Left kidney (tissue), 1 donor: ENCODE measurements at regions not wholly inside any gene's neighbourhood (a gene's known extent, or its start where the extent isn't known, plus 50 kb on each side); places are given as distances from the start of the nearest gene placed in this dataset.
A peak's percentile ranks its signal among the peaks of the same experiment; 100 is the strongest.
"Not testable (repeated sequence)": the region's sequence is repeated elsewhere in the genome, so short reads cannot be mapped to it uniquely, and the experiment has no call there.

Experiments used
- DNase-seq: peaks from one replicate; pipeline ENCODE4 v3.0.0-alpha.2; 2013

DNA sequence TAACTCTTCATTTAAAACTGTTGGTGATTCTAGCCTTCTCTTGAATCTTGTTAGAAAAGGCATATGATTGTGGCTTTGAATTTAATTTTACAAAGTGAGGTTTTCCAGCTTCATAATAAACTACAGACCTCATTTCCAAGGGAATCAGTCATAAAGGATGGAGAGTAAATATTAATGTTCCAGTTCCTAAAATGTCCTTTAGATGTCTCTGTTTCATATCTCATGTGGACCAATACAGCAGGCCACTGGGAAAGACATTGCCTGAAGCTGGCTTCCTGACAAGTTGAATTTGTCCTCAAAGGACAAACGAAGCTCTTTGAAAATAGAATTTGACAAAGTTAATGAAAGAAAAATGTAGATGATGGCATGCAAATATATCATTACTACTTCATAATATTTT is 125.4 kb downstream of the ZNF330 start:
- peak; percentile 54 for DNase-seq

DNA sequence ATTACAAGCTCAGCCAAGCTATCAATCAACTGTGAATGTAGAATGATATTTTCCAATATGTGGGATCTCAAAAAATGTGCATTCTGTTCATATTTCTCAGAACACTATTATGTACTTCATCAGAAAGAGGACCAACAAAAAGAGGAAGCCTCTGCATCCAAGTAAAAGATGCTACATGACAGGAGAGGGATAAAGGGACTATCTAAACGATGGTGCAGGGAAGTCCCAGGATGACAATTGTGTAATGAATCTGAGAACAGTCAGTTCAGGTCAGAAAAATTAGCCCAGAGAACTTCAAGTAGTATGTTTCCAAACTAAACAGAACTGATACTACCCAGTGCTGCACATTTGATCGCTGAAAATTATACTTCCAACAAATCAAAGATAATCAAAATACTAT is 127.0 kb downstream of the ZNF330 start:
- DNase-seq: no peak

DNA sequence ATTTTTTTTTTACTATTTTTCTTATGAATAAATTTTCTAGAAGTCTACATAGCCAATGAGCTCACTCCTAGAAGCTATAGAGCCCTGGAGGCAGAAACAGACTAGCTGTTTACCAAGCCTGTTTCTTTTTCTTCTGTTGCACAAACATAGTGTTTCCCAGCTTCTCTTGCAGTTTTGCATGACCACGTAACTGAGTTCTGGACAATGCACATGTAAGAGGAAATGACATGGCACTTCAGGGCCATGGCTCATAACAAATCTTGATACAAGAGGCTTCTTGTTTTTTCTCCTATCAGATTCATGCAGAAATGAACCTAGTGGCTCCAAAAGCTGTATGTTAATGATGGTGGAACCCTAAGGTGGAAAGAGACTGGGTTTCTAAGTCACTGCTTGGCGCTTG is 127.4 kb downstream of the ZNF330 start:
- DNase-seq: no peak

DNA sequence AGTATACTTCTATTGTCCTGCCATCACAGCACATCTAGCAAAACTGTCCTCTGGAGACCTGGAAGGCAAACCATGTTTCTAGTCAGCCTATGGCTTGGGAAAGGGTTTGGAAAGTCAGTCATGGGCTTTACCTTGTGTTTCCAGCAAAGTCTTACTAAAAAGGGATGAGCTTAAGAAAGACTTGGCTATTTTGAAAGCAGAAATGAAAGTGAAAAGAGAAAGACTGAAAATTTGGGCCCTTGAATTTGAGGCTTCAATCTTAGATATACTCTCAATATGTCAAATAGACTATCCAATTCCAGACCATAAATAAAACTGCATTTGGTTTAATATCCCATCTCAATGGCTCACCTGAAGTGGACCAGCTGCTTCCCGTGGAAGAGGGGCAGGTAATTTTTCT is 127.9 kb downstream of the ZNF330 start:
- no peak for DNase-seq

DNA sequence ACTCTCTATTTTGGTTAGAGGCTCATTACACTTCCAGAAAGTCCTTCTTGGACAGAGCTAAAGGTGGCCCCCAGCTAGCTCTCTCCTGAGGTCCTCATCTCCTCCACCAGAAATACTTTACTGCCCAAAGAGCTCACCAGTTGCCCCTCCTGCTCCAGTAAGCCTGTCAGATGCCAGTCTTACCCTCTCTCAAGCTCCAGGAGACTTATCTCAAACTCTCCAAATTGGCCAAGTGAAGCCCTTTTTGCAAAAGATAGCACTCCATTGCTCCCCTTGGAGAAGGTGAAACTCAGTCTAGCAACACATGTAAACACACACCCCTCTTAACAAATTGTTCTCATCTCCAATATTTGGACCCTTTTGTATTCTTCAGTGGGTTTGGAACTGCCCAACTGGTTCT is 128.5 kb downstream of the ZNF330 start:
- no peak for DNase-seq

DNA sequence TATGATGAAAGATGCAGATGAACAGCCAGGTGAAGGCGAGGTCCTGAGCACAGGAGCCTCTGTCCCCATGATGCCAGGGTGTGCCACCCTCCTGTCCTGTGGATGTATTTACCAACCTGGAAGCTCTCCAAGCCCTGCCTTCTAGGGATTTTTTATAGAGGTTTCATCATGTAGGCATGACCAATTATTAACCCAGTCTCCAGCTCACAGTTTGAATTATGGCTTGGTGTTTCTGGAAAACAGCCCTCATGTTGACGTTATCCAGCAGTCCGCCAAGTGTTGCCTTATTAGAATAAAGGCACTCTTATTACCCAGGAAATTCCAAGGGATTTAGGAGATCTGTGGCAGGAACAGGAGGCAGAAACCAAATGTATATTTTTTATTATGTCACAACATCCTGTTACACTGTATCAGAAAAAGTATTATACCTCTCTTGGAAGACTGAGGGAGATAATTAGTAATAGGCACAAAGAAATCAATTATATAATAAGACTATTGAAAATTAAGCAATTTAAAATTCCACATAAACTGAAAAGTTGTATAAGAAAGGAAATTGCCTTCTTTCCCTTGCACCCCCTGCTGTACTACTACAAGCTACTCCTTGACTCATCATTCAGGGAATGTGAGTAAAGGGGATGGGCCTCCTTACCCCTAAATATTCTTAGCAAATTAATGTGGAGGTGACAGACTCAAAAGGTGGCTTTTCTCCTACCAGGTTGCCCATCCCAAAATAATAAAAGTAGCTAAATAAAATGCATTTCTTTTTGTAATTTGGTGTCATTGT is 129.6 kb downstream of the ZNF330 start:
- DNase-seq: peak; percentile 60

DNA sequence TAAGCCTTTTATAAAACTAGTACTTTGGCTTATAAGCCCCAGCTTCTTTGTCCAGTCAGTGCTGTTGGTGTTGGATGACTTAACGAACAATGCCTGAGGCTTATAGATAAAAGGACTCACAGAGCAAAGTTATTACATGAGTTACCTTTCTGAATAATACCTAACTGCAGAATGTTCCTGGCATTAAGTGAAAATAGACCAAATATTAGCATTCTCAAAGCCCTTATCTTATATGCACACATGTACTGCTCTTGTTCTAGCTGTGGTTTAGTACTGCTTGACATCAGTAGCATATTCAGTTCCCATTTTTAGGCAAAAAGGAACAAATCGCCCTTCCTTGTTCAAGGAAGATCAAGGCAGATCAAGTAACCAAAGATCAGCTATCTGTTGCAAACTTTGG is 131.6 kb downstream of the ZNF330 start:
- DNase-seq: no peak

DNA sequence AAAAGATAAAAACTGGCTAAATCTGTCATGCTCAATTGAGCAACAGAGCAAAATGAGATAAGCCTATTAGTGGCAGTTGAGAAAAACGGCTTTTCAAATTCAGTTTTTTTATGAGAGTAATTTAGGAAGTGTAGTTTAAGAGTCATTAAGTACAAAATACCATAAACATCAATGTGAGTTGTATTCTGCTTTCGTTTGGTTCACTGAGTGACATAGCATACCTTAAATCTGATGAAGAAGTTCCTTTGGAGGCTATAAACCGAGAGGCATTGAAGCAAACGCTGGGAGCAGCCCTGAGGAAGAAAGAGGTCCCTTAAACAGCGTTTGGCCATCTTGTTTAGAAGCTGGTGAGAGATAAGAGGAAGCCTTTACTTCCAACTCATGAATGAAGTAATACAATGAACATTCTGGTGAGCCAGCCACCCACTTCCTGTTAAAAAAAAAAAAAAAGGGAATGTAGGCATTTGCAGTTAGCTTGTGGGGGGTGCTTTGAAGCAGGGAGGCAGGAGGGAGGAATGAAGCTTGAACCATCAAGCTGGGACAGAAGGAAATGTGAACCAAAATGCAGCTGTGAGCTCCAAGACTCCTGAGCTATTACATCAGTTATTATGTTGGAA is 132.3 kb downstream of the ZNF330 start:
- DNase-seq: no peak

DNA sequence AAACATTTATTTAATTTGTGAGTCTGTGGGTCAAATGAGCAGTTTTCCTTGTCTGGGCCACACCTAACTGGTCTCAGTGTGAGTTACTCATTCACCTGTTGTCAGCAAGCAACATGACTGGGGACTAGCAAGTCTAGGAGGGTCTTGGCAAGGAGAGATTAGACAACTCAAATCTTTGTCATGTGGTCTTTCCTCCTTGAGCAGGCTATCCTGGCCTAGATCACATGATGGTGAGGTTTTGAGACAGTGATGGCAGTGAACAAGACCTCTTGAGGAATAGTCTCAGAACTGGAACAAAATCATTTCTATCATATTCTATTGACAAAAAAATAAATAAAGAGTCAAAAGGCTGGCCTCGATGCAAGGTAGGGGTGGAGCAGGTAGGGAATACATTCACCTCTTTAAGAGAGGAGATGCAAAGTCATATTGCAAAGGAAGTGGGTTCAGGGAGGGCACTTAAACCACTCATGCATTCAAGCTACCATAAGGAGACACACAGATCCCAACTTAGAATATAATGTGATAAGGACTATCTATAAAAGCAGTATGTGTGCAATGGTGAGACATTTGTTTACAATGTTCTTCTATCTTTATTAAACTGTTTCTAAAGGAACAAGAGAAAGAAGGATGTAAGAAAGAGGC is 135.7 kb downstream of the ZNF330 start:
- no peak for DNase-seq

DNA sequence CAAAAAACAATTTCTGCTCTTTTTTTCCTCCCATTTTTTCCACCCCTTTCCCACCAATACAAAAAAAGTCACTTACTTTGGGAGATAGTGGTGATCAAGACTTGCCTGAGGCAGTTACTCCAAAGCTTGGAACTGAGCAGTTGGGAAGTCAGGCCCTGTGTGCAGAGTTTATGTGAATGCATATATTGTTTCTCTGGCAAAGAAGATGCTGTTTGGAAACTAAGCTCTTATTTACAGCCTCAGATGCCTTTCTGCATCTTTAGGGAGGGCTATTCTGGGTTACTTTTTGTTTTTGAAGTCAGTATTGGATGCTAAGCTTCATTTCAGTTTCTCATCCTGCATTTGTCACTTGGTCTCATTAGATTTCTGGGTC is 136.3 kb downstream of the ZNF330 start:
- DNase-seq: no peak

DNA sequence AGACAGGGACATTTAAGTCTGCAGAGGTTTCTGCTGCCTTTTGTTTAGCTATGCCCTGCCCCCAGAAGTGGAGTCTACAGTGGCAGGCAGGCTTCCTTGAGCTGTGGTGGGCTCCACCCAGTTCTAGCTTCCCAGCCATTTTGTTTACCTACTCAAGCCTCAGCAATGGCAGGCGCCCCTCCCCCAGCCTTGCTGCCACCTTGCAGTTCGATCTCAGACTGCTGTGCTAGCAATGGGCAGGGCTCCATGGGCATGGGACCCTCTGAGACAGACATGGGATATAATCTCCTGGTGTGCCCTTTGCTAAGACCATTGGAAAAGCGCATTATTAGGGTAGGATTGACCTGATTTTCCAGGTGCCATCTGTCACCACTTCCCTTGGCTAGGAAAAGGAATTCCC is 147.5 kb downstream of the ZNF330 start:
- not testable (repeated sequence) for DNase-seq

DNA sequence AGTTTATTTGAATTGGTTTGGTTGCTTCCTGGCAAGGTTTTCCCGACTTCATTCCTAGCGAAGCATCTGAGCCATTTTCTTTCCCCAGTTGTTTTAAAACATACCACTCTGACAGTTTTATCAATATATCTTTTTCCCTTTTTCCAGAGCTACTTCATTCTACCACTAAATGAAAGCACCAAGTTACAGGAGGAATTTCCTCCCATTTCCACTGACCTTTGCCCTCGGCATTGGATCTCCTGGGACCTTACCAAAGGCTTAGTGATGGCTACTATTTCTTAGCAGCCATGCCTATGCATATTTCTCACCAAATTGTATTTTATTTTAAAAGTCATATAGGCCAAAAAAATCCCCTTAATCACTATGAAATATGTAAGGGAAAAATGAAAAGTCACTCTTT is 150.5 kb downstream of the ZNF330 start:
- DNase-seq: no peak

DNA sequence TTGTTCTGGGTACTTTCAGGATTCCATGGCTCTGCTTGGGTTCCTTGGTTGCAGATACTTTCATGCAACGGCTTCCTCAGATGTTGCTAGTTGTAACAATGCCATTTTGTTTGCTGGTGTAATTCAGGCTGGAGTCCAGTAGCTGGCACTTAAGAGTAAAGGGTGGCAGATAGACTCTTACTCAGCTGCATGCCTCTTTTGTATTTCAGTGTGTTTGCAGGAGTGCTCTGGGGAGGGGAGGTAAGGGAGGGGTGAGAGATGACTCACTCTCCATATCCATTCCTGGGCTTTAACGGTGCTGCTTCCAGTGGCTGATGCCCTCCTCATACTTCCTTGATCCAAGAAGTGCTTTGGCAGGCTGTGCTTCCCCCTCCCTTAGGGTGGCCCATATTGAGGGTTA is 155.2 kb downstream of the ZNF330 start:
- DNase-seq: no peak

DNA sequence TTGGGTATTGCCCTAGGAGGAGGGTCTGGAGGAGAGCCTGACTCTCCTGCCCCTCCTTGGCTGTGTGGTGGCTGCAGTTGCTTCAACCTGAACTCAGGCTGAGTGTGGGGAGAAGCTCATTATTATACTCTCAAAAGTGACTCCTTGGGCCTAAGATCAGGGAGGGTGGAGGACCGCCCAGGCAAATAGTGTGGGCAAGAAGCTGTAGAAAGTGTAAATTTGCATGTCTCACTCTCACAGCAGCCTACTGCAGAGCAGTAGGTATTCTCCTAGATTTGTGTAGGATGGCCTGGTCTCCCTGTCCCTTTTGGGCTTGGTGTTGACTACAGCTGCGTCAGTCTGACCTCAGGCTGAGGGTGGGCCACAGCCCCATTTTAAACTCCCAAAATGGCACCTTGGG is 156.1 kb downstream of the ZNF330 start:
- DNase-seq: no peak

DNA sequence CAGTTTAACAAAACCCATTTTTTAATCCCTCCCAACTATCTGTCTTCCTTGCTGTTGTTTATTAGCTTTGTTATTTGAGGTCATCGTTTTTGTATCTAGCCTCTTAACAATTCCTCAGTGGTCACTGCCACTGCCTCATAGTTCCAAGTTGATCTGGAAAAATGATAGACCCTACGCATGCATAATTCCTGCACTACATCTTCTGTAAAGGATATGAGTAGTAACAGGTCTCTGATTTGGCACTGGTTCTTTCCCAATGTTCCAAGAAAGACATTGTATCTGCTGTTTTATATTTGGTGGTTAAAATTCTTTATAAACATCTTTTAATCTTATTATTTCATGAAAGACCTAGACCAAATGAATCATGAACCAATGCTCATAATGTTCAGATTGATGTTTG is 166.6 kb downstream of the ZNF330 start:
- DNase-seq: no peak

DNA sequence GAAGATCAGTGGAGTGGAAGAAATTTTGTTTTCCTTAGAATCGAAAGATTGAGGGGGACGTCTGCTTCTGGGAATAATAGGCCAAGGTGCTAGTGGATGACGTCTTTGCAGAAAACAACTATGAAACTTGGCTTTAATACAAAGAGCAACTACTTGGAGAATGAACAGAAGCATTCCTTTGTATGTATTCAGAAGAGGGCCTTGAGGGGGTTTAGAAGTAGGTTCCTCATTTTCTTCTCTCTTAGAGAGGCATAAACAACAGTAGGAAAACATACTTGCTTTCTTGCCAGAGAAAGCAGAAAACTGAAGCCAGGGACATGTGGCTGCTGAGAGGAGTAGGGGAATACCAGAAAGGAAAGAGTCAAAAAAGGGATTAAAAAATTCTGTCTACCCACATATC is 167.8 kb downstream of the ZNF330 start:
- no peak for DNase-seq

DNA sequence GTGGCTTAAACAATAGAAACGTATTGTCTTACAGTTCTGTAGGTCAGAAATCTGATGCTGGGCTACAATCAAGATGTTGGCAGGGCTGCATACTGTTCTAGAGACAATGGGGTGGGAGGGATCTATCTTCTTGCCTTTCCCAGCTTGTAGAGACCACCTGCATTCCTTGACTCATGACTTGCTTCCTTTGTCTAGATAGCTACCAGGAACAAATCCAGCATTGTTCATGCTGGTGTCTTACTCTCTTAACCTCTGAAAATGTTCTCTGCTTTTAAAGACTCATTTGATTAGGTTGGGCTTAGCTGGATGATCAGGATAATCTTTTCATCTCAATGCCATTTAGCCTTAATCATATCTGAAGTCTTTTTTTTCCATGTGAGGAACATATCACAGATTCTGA is 169.0 kb downstream of the ZNF330 start:
- no peak for DNase-seq

DNA sequence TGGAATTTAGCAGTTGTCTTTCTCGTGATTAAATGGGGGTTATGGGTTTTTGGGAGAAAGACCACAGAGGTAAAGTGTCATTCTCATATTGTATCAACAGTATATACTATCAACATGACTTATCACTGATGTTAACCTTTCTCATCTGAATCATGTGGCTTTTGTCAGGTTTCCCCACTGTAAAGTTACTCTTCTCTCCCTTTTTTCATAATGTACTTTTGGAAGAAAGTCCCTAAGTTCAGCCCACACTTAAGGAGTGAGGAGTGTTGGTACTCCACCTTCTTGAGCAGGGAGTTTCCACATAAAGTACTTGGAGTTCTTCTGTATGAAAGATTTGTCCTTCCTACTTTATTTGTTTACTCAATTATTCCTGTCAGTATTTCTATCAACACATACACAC is 169.9 kb downstream of the ZNF330 start:
- DNase-seq: no peak

DNA sequence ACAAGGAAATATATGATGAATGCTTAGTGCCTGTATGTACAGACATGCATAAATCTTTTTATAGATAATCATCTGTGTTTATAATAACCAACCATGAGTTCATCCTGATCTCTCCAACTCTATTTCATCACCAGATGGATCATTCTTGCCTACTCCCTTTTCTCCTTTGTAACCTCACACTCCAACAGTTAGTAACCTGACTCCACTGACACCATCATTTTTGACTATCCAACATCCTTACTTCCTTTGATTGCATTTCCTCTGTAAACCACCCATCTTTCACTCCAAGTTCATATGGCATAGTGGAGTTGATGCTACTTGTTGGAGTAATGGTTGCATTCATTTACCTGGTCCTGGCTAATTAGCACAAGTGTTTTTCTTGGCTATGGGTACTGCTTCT is 170.6 kb downstream of the ZNF330 start:
- no peak for DNase-seq

DNA sequence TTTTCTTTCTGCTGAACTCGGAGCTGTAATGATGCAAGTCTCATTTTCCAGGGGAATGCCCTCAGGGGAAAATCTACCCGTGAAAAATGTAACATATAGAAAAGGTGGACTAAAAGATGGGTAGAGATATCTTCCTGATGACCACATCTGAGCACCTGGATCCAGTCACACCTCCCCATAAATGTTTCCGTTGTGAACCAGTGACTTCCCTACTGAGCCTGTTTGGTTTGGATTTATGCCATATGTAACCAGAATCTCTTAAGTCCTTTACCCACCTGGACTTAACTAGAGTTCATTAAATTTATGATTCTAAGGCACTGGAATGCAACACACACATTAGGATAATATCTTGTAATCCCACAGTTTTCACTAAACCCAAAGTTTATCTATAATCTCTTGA is 171.1 kb downstream of the ZNF330 start:
- DNase-seq: peak; percentile 11

DNA sequence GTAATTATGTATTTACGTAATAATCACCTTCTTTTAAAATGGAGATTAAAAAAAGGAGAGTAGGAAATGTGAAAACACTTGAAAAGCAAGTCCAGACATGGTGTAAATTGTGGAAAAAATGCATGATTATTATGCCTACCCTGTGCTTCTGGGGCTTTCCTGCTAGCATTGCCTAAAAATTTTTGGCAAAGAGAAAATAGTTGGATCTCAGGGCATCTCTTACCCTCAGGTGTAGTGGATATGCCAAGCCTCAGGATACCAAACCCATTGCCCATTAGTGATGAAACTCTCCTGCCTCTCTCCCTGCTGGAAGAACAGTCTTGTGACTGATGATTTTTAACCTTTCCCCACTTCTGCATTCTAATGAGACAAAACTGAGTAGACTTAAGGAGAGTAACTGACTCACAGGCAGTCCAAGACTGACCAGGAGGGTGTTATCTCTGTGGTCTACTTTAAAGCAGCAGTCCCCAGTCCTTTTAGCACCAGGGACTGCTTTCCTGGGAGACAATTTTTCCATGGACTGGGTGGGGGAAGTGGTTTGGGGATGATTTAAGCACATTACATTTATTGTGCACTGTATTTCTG is 174.6 kb downstream of the ZNF330 start:
- no peak for DNase-seq

DNA sequence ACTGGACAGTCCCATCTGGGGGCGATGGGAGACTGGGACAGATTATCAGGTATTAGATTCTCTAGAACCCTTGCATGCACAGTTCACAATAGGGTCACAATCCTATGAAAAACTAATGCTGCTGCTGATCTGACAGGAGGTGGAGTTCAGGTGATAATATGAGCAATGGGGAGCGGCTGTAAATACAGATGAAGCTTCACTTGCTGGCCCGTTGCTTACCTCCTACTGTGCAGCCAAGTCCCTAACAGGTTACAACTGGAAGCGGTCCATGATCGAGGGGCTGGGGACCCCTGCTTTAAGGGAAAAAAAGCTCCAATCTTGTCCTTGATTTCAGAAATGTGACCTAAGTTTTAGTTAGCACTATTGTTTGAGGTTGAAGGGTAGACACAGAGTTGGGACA is 175.2 kb downstream of the ZNF330 start:
- DNase-seq: no peak

DNA sequence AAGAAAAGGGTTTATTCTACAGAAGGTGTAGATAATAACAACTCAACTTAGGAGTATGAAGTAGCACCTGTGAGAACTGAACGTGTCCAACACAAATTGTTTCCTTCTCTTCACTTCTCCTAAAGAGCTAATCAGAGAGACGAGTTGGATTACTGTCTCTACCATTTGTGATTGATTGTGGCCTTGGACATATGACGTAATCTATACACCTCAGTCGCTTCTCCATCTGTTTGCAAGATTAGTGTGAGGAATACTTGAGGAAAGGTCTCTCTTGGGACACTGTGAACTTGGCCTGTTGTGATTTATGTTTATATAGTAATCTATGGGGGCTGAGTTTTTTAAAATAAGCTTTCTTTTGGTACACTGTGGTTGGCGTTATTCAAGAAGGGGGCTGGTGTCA is 182.0 kb downstream of the ZNF330 start:
- DNase-seq: no peak
